Medulla oblongata (tissue), 1 donor: ENCODE measurements at regions not wholly inside any gene's neighbourhood (a gene's known extent, or its start where the extent isn't known, plus 50 kb on each side); places are given as distances from the start of the nearest gene placed in this dataset.

Experiments used
- DNase-seq: peaks from one replicate; pipeline ENCODE4 v3.0.0-alpha.2; 2015; ENCODE audit errors: extremely low spot score

DNA sequence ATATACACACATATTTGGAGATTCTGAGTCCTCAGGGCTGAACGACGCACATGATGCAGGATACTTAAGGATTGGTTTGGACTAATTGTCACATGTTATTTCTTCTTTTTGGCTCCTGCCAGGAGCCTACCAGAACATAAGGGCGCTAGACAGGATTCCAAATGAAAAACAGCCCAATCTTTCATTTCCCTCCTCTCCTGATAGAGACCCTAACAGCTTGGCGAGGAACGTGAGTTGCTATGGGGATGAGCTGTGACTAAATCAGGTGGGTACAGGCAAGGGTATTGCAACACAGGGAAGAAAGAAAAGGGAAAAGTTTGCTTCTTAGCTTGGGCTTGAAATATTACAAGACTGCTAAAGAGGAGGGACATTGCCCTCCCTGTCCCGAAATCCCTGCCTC lies 109.9 kb downstream of the AIPL1 start:
- DNase-seq, result no peak

DNA sequence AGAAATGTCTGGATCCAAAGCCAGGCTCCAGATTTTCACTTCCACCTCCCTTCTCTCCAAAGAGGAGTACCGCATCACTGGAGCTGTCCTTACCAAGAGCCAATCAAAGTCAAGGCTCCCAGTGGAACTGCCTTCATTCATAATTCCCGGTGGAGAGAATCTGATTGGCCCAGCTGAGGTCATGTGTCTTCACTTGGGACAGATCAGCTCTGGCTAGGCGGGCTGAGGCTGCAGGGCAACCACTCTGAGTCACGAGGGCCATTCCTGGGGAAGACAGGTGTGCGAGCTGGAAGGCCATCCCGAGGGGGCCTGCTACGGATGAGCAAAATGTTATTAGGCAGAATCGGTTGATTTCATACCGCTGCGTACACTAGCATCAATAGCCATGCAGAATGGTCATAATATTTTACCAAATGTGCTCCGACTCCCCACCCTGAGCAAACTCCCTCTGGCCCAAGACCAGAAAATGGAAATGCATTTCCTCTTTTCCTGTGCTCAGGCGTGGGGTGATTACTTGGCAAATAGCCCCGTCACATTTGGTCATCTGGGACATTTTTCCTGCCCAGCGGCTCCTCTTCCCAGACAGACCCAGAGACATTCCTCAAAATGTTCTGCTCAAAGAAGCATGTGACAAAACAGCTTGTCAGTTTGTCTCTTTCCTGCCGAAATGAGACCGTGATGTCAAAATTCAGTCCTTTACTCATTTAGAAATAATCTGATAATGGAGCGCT lies 111.1 kb downstream of the AIPL1 start:
- no peak for DNase-seq

DNA sequence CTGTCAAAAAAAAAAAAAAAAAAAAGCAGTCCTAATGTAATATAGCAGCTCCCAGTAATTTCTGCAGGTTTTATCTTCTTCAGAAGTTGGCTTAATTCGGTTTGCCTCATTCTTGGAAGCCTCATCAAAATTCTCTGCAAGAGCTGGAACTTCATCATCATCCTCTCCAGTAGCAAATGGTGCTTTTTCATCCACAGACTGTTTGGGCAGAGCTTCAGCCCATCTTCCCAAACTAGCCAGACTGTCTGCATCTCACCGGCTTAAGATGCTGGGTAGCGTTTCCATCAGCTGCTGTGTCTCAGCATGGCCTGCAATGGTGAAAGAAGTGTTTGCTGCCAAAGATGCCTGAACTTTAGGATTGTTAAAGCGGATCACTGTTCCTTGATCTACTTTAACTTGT lies 112.6 kb downstream of the AIPL1 start:
- no peak for DNase-seq

DNA sequence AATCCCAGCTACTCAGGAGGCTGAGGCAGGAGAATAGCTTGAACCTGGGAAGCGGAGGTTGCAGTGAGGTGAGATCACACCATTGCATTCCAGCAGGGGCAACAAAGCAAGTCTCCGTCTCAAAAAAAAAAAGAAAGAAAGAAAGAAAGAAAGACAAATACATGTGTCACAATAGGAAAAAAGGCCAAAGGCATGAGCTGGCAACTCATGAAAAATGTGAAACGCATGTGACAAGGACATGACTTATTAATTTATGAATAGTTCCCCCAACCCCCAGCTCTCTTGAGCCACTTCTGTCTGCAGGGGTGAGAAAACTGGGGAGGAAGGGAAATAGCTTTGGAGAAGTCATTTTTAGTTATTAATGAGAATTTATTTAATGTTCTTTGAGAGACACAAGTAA lies 120.6 kb downstream of the AIPL1 start:
- DNase-seq, result no peak

DNA sequence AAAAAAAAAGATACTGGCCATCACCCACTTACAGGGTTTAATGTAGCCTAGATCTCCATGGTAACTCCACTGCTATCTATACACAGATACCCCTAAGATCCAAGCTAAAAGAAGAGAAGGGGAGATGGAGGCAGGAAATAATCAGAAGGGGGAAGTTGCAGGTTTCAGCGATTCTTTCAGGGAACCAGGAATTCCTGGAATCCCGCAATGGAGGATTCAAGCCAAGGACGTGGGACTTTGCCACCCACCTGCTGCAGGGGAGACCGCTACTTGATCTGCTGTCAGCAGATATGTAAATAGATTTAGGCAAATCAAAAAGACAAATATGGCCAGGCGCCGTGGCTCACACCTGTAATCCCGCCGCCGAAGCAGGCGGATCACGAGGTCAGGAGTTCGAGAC lies 121.1 kb downstream of the AIPL1 start:
- no peak for DNase-seq

DNA sequence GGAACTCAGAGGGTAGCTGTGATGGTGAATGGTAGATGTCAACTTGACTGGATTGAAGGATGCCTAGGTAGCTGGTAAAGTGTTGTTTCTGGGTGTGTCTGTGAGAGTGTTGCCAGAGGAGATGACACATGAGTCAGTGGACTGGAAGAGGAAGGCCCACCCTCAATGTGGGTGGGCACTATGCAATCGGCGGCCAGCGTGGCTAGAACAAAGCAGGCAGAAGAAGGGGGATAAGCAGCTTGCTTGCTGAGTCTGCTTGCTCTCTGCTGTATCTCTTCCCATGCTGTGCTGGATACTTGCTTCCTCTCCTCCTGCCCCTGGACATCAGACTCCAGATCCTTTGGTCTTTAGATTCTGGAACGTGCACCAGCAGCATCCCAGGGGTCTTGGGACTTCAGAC lies 128.1 kb downstream of the AIPL1 start:
- DNase-seq, result no peak

DNA sequence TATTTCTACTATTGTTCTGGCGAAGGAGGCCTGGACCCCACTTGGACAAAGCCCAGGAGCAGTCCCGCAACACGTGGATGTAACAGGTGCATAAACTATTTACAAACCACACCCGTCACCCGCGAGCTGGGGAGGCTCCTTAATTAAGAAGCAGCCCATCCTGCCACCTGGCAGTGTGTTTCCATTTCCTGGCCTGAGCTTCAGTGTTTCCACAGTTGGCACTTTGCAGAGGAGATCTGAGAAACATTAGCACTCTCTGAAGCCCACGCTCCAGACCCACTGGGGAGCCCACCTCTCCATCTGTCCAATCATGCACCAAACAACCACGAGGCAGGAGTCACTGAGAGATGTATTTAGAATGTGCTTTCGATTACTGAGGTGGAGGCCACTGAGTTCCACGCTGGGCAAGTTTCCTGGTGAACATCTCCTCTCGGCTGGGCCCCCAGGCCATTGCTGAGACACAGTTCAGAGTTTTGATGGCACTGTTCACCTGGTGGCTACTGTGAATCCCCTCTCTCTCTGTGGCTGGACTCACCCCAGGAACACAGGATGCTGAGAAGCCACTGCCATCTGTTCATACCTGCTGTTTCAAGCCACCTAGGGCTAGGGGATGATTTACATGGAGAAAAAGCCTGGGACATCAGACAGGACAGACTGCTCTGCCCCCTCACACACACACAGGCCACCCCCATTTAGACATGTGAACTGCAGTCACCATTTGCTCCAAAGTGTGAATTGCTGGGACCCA lies 129.1 kb downstream of the AIPL1 start:
- DNase-seq, result no peak

DNA sequence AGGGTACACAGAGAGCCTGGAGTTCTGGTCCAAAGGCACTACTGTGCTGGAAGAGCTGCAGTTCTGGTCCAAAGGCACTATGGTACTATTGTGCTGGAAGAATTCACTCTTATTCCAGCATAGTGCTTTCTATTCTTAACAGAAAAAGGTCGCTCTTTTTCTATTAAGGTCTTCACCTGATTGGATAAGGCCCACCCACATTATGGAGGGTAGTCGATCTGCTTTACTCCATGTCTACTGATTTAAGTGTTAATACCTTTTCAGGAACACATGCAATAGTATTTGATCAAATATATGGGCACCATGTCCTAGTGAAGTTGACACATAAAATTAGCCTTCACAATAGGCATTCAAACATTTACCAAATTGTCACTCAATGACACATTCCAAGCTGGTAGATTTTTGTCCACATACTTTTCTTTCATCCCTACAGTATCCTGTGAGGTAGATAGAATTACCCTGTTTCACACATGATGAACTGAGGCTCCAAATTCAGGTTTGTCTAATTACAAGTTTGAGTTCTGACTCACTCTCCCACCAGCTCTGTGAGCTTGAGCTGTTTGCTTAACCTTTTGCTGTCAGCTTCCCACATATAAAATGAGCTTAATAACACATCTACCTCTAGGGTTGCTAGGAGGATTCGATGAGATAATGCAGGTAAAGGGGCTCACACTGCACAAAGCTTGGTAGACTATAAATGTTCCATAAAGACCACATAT lies 129.9 kb downstream of the AIPL1 start:
- no peak for DNase-seq

DNA sequence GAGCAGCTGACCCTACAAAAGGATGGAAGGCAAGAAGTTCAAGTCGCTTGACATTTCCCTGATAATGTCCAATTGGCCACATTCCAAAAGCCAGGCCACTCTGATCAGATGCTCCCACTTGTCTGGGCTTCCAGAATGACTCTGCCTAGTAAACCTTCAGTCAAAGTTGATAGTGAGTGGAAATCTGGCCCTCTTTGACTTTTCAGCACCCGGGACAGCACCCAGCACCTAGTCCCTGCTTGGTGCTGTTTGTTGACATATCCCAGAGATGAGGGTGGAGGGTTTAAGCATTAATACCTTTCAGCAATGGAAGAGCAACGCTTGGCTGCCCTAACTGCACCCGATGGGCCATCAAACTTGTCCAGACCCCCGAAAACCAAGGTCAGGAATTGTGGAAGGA lies 131.3 kb downstream of the AIPL1 start:
- no peak for DNase-seq

DNA sequence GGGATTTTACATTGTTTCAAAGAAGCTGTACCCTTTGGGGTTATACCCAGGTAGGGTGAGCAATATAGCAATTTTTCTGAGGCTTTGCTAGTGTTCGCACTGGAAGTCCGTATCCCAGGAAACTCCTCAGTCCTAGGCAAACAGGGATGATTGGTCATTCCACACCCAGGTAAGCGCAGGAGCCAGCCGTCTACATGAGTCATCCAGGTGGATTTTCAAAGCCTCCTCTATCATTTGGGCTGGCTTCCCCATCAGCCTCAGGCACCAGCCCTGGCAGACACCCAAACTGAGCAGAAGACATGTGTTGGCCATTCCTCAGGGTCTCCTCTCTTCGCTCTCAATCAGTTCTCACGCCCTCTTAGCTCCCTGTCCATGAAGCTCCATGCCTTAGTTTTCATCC lies 135.6 kb downstream of the AIPL1 start:
- no peak for DNase-seq

DNA sequence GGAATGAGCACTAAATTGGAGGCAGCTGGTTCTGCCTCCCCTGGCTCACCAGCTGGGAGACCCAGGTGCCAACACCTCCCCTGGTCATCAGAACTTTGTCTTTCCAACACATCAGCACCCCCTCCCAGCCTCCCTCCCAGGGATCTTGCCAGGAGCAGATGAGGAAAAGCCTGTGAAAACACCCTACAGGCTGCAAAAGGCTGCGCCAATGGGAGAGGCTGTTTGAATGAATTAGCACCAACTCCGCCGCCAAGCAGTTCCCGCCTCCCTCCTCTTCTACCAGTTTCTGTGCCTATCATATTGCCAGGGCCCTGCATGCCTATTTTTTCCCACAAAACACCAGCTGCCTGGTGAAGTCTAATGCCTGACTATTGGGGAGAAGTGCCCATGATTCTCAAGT lies 137.0 kb downstream of the AIPL1 start:
- no peak for DNase-seq

DNA sequence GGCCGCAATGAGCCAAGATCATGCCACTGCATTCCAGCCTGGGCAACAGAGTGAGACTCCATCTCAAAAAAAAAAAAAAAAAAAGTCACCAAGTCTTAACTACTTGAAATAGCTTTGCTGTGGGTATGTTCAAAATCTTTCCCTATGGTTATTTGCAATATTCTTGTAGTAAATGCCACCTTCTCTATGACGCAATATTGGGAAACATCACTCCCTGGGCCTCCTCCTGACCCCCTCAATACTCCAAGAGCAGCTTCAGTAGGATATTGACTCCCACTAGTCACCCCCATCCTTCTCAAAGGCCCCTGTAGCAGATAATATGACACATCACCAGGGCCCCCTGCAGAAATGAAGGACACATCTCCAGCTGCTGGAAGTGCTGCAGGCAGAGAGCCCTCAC lies 137.8 kb downstream of the AIPL1 start:
- DNase-seq, result no peak

DNA sequence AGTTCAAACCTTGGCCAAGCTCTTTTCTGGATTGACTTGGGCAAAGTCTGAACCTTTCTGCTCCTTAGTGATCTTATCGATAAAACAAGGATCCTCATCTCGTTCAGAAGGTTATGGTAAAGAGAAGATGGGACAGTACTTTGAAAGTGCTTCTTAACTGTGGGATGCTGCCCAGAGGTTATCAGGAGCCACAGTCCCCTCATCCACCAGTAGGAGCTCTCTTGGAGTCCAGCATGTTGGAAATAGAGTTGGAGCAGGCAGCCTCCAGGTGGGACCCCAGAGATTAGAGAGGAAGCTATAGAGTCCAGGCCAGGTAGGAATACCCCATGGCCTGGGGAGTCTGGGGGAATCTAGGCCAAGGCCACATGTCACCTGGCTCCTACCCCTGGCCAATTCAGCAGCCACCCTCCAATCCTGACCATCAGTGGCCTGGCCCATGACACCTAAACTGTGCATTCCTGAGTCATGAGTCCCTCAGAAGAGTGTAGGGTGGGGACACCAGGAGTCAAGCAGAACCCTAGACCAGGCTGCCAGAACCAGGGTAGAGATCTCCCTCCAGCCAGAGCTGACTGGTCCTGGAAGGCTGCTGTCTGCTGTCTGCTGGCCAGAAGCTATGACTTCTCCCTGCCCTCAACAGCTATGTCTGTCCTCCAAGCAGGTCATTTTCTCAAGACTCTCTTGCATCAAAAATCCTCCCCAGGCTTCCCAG lies 144.3 kb downstream of the AIPL1 start:
- no peak for DNase-seq

DNA sequence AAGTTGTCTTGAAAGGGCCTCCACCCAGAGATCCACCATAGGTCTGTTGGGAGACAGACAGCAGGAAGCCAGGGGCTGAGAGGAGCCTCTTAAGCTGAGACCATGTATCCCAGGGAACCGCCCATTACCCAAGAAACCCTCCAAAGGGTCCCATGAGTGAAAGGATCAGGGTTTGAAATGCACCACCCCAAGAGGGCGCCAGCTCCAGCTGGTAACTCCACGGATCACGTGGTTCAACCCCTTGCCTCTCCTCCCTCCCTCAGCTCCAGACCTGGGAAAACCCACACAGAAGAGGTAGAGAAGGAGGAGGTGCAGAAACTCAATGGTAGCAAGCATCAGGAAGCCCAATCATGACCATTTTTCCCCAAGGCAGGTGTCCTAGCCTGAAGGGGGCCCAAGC lies 148.7 kb downstream of the AIPL1 start:
- DNase-seq, result no peak

DNA sequence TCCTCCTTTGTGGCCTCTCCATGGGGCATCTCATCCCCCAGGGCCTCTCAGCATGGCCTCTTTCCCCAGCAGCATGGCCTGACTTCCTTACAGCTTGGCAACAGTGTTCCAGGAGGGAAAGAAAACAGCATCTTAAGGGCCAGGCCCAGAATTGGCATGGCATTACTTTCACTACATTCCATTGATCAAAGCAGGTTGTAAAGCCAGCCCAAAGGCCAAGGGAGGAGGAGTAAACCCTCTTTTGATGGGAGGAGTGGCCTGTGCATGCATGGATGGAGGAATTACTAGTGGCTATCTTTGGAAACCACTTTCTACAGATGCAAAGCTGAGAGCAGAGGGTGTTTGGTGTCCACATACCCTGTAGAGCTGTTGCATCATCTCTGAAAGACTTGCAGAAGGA lies 149.4 kb downstream of the AIPL1 start:
- no peak for DNase-seq

DNA sequence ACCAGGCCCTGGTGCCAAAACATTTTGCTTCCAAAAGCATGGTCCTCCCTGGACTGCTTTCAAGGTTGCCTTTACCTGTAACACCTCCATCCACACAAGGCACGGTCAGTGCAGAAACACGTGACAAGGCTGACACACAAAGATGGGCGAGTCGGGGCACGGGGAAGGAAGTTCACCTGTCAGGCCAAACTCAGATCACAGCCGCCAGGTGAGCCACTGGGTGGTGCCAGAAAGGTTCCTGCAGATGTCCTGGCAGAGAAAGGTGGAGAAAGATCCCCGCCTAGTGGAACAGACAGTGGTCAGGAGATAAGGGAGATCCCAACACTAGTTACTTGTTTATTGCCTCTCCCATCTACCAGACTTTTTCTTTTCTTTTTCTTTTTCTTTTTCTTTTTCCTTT lies 155.3 kb downstream of the AIPL1 start:
- DNase-seq, result no peak

DNA sequence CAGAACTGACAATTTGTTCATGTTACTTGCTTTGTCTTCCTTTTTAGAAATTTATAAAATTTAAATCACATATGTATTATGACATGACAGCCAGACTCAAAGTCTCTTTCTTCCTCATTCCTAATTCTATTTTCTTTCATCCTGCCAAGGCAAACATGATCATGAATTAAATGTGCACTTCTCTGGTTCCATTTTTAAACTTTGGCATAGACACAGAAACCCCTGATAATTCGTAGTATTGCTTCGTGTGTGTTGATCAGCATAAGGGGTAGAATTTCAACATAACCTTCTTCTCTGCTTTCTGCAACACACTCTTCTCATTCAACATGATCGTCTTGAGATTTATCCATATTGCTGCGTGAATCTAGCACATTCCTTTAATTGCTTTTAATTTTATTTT lies 156.5 kb downstream of the AIPL1 start:
- no peak for DNase-seq

DNA sequence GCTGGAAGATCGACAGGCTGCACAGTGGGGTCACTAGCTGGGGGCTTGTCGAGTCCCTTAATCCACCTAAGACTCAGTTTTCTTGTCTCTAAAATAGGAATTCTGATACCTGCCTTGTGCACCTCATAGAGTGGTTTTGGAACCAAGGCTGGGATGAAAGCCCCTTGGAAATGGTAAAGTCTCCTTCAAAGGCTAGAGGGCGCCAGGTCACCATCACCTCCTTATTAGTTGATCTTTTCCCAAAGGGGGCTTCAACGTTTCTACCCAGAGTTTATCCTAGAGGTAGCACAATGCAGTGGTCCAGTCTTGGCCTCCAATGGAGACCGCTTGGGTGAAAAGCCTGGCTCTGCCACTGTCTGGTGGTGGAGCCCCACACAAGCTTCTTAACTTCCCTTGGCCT lies 158.2 kb downstream of the AIPL1 start:
- no peak for DNase-seq

DNA sequence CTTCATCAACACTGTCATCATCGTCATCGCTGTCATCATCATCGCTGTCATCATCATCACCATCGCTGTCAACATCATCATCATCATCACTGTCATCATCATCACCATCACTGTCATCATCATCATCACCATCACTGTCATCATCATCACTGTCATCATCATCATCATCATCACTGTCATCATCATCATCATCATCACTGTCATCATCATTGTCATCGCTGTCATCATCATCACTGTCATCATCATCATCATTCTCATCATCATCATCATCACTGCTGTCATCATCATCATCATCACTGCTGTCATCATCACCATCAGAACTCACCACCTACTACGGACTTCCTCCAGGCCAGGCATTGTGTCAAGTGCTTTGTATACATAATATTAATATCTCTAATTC lies 160.6 kb downstream of the AIPL1 start:
- DNase-seq, result no peak

DNA sequence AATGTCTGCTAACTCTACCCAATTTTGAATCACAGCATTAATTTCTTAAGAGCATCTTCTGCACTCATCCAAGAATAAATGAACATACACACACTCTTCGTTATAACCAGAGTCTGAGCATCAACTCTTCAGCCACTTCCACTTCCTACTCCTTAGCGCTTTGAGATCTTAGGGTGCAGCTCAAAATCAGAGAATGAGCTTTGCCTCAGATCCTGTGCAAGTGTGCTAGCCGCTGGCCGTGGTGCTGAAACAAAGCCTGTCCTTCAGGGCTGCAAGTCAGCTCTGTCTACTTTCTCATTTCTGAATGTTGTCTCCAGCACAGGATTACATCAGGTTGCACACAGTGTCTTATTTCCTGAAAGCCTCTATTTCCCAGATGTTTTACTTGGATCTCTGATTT lies 165.4 kb downstream of the AIPL1 start:
- DNase-seq, result peak; percentile 15

DNA sequence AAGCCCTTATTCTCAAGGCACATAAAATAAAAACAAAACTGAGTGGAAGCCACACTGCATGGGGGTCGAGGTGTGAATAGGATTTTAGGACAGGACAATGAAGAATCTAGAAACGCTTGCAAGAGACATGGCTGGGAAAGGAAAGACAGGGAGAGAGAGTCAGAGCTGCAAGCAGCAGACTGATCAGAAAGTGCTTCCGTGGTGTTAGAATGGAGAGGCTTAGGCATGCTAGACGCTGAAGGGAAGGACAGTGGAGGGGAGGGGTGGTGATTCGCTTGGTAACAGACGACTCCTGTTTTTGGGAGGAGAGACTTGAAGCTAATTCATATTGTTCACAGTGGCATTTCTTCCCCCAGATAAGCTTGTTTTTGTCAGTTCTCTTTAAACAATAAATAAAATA lies 173.5 kb downstream of the AIPL1 start:
- DNase-seq, result no peak

DNA sequence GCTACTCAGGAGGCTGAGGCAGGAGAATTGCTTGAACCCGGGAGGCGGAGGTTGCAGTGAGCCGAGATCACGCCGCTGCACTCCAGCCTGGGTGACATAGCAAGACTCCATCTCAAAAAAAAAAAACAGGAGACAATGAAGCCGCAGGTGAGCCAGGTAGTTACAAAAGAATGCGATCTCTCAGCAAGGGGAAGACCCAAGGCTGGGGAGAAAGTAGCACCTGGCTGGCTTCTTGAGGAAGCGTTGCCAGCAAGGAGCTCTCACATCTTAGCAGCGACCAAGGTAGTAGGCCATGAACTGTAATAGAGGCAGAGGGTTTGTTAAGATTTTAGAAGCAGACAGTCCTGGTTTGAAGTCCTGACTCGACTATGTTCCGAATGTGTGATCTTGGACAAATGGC lies 175.0 kb downstream of the AIPL1 start:
- no peak for DNase-seq
